H9 (cell line): ENCODE measurements at regions not wholly inside any gene's neighbourhood (a gene's known extent, or its start where the extent isn't known, plus 50 kb on each side); places are given as distances from the start of the nearest gene placed in this dataset.

Source experiments
- DNase-seq: peaks from one replicate; pipeline ENCODE4 v3.0.0-alpha.2; 2017
- H2AFZ ChIP-seq: one replicate; pipeline ENCODE4 v1.6.1; 2013; ENCODE audit warnings: mild to moderate bottlenecking, low read length, control low read depth, moderate library complexity
- H2AK5ac ChIP-seq: 2 replicates; pipeline ENCODE4 v1.6.1; 2013; ENCODE audit warnings: low read length, control low read depth, mixed read lengths; ENCODE audit not compliant: insufficient read length
- H2BK120ac ChIP-seq: one replicate; pipeline ENCODE4 v1.6.1; 2013; ENCODE audit warnings: low read depth, mild to moderate bottlenecking, low read length, control low read depth, inconsistent platforms; ENCODE audit not compliant: poor library complexity, severe bottlenecking
- H2BK12ac ChIP-seq: 2 replicates; pipeline ENCODE4 v1.6.1; 2013; ENCODE audit warnings: low read length, control low read depth, mixed read lengths, low read depth; ENCODE audit not compliant: insufficient read length
- H2BK15ac ChIP-seq: 2 replicates; pipeline ENCODE4 v1.6.1; 2013; ENCODE audit warnings: low read depth, low read length, control low read depth
- H2BK20ac ChIP-seq: one replicate; pipeline ENCODE4 v1.6.1; 2013; ENCODE audit warnings: low read depth, mild to moderate bottlenecking, low read length, control low read depth, inconsistent platforms; ENCODE audit not compliant: poor library complexity, severe bottlenecking
- H2BK5ac ChIP-seq: 2 replicates; pipeline ENCODE4 v1.6.1; 2013; ENCODE audit warnings: low read length, control low read depth, mixed read lengths; ENCODE audit not compliant: insufficient read length
- H3K14ac ChIP-seq: 2 replicates; pipeline ENCODE4 v1.6.1; 2013; ENCODE audit warnings: low read length, control low read depth; ENCODE audit not compliant: insufficient read depth
- H3K18ac ChIP-seq: 2 replicates; pipeline ENCODE4 v1.6.1; 2013; ENCODE audit warnings: low read depth, mild to moderate bottlenecking, mixed read lengths, low read length, control low read depth; ENCODE audit not compliant: insufficient read length
- H3K23ac ChIP-seq: 2 replicates; pipeline ENCODE4 v1.6.1; 2013; ENCODE audit warnings: low read length, control low read depth, mixed read lengths, low read depth; ENCODE audit not compliant: insufficient read length
- H3K23me2 ChIP-seq: 2 replicates; pipeline ENCODE4 v1.6.1; 2013; ENCODE audit warnings: low read depth, mild to moderate bottlenecking, mixed read lengths, low read length, control low read depth; ENCODE audit not compliant: insufficient read length, poor library complexity, severe bottlenecking
- H3K27ac ChIP-seq: 2 replicates; pipeline ENCODE4 v1.5.1; 2013; ENCODE audit warnings: low read length, control low read depth, mixed read lengths, low read depth; ENCODE audit not compliant: insufficient read length
- H3K27me3 ChIP-seq: 2 replicates; pipeline ENCODE4 v1.6.1; 2013; ENCODE audit warnings: low read length, control low read depth, inconsistent platforms; ENCODE audit not compliant: insufficient read depth
- H3K4ac ChIP-seq: 2 replicates; pipeline ENCODE4 v1.6.1; 2013; ENCODE audit warnings: low read depth, mild to moderate bottlenecking, control low read depth, inconsistent platforms, low read length, moderate library complexity
- H3K4me1 ChIP-seq: 2 replicates; pipeline ENCODE4 v1.6.1; 2013; ENCODE audit warnings: low read length, control low read depth, inconsistent platforms; ENCODE audit not compliant: insufficient read depth
- H3K4me2 ChIP-seq: 2 replicates; pipeline ENCODE4 v1.6.1; 2013; ENCODE audit warnings: low read length, control low read depth, mixed read lengths; ENCODE audit not compliant: insufficient read length, insufficient read depth
- H3K56ac ChIP-seq: 2 replicates; pipeline ENCODE4 v1.6.1; 2013; ENCODE audit warnings: low read depth, mild to moderate bottlenecking, mixed read lengths, low read length, control low read depth; ENCODE audit not compliant: insufficient read length
- H3K79me1 ChIP-seq: 2 replicates; pipeline ENCODE4 v1.6.1; 2013; ENCODE audit warnings: low read depth, mild to moderate bottlenecking, moderate library complexity, low read length, control low read depth, inconsistent platforms; ENCODE audit not compliant: insufficient read depth, poor library complexity, severe bottlenecking
- H3K79me2 ChIP-seq: 2 replicates; pipeline ENCODE4 v1.6.1; 2013; ENCODE audit warnings: low read length, control low read depth, inconsistent platforms; ENCODE audit not compliant: insufficient read depth
- H3K9ac ChIP-seq: 2 replicates; pipeline ENCODE4 v1.6.1; 2013; ENCODE audit warnings: low read length, control low read depth, mixed read lengths; ENCODE audit not compliant: insufficient read length; ENCODE audit errors: extremely low read depth
- H3K9me3 ChIP-seq: one replicate; pipeline ENCODE4 v1.6.1; 2013; ENCODE audit warnings: low read depth, low read length, inconsistent platforms; ENCODE audit not compliant: control insufficient read depth
- H3T11ph ChIP-seq: one replicate; pipeline ENCODE4 v1.6.1; 2013; ENCODE audit warnings: mild to moderate bottlenecking, low read length, control low read depth, inconsistent platforms
- H4K20me1 ChIP-seq: one replicate; pipeline ENCODE4 v1.6.1; 2013; ENCODE audit not compliant: control insufficient read depth, insufficient read length, insufficient read depth
- H4K5ac ChIP-seq: 2 replicates; pipeline ENCODE4 v1.6.1; 2013; ENCODE audit warnings: low read depth, mild to moderate bottlenecking, mixed read lengths, low read length, control low read depth; ENCODE audit not compliant: insufficient read length
- H4K8ac ChIP-seq: replicated peaks from 2 replicates; pipeline ENCODE4 v1.6.1; 2013; ENCODE audit warnings: low read length, control low read depth, mixed read lengths, low read depth; ENCODE audit not compliant: insufficient read length
- H4K91ac ChIP-seq: 2 replicates; pipeline ENCODE4 v1.6.1; 2013; ENCODE audit warnings: low read depth, mild to moderate bottlenecking, moderate library complexity, mixed read lengths, low read length, control low read depth; ENCODE audit not compliant: insufficient read length
- H3K27ac Mint-ChIP-seq, 3 experiments: 2 replicates in 2 of 3; 3 replicates in 1 of 3; pipeline ENCODE4 v1.8.0; 2020 to 2021; ENCODE audit warnings: mixed read lengths in 3 of 3, mild to moderate bottlenecking in 1 of 3, moderate library complexity in 1 of 3
- H3K27me3 Mint-ChIP-seq: 2 replicates; pipeline ENCODE4 v1.8.0; 2021; ENCODE audit warnings: low read depth, mild to moderate bottlenecking, moderate library complexity, mixed read lengths
- H3K36me3 Mint-ChIP-seq, 3 experiments: 2 replicates in 2 of 3; 3 replicates in 1 of 3; pipeline ENCODE4 v1.8.0; 2020 to 2021; ENCODE audit warnings: low read depth in 3 of 3, mixed read lengths in 3 of 3; ENCODE audit not compliant: insufficient read depth in 1 of 3
- H3K4me1 Mint-ChIP-seq, 2 experiments: 2 replicates each; pipeline ENCODE4 v1.8.0; 2020; ENCODE audit warnings: mixed read lengths in 2 of 2
- H3K4me3 Mint-ChIP-seq, 2 experiments: 2 replicates in 1 of 2; 3 replicates in 1 of 2; pipeline ENCODE4 v1.8.0; 2020 to 2021; ENCODE audit warnings: mild to moderate bottlenecking in 2 of 2, mixed read lengths in 2 of 2, moderate library complexity in 1 of 2
- H3K9me3 Mint-ChIP-seq, 2 experiments: 2 replicates in 1 of 2; 3 replicates in 1 of 2; pipeline ENCODE4 v1.8.0; 2020; ENCODE audit warnings: mild to moderate bottlenecking in 2 of 2, mixed read lengths in 2 of 2, moderate library complexity in 1 of 2
- WGBS: extraction: QIAGEN DNeasy Blood & Tissue Kit; methylation state at CpG from one replicate; pipeline ENCODE4 v1.1.7; 2013; ENCODE audit warnings: missing lambda C conversion rate, low lambda C conversion rate, mixed read lengths; ENCODE audit not compliant: insufficient read length; ENCODE audit errors: extremely low coverage; 5-methylcytosine and 5-hydroxymethylcytosine counted together
- TF ChIP-seq, protein P1 (sequence below): fragments of 200-600 bp; sonication (generic); conservative IDR thresholded peaks from 3 replicates; pipeline ENCODE4 v1.8.0; 2021; ENCODE audit warnings: antibody characterized with exemption, mild to moderate bottlenecking

DNA sequence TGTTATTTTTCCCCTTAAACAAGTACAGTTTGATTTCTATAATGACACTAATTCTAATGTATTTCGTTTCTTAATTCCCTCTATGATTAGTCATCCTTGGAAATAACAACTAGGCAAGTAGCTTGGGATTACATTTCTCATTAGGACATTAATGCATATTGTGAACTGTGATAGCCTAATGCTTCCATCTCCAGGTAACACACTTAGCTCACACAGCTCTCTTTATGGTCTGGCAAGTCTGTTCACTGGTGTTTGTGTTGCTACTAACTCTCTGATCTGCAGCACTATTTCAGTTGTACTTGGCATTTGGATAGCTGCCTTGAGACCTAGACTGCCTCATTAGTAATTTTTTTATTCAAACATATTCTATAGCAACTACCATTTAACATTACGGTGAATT is 853.2 kb downstream of the SORCS3 start:
- TF ChIP-seq, protein P1, sequence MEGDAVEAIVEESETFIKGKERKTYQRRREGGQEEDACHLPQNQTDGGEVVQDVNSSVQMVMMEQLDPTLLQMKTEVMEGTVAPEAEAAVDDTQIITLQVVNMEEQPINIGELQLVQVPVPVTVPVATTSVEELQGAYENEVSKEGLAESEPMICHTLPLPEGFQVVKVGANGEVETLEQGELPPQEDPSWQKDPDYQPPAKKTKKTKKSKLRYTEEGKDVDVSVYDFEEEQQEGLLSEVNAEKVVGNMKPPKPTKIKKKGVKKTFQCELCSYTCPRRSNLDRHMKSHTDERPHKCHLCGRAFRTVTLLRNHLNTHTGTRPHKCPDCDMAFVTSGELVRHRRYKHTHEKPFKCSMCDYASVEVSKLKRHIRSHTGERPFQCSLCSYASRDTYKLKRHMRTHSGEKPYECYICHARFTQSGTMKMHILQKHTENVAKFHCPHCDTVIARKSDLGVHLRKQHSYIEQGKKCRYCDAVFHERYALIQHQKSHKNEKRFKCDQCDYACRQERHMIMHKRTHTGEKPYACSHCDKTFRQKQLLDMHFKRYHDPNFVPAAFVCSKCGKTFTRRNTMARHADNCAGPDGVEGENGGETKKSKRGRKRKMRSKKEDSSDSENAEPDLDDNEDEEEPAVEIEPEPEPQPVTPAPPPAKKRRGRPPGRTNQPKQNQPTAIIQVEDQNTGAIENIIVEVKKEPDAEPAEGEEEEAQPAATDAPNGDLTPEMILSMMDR, result no peak

More for the DNA sequence above, 853.2 kb downstream of the SORCS3 start:
- H2BK20ac ChIP-seq, result no peak overlapping the region
- no peaks in the 10 kb centered on the region for H3K23me2 ChIP-seq
- H4K91ac ChIP-seq, result no peak overlapping the region
- no peak overlapping the region for H2BK12ac ChIP-seq
- no peak overlapping the region for H3K9ac ChIP-seq
- H3K79me2 ChIP-seq, result no peaks in the 10 kb centered on the region
- no peak overlapping the region for H2BK5ac ChIP-seq
- H3K23ac ChIP-seq, result no peak overlapping the region
- no peak overlapping the region for H3K14ac ChIP-seq
- H2AFZ ChIP-seq, result no peak overlapping the region
- Mint-ChIP-seq H3K27ac (no peak overlapping the region), H3K36me3 (no peaks in the 10 kb centered on the region), H3K27me3 (no peaks in the 10 kb centered on the region; the same call in 1 of the 2 replicates), H3K4me3 (no peak overlapping the region), H3K9me3 (no peaks in the 10 kb centered on the region; a peak in 1 of 5 replicates), H3K4me1 (no peaks in the 10 kb centered on the region)
- DNase-seq, result no peak
- no peak overlapping the region for H4K8ac ChIP-seq
- WGBS, result no CpG with 5 or more reads among the region's 2 CpGs
- H2BK15ac ChIP-seq, result no peak overlapping the region
- no peaks in the 10 kb centered on the region for H3K4me1 ChIP-seq
- no peak overlapping the region for H2BK120ac ChIP-seq
- no peaks in the 10 kb centered on the region for H3K9me3 ChIP-seq
- no peaks in the 10 kb centered on the region for H4K20me1 ChIP-seq
- H3K27me3 ChIP-seq, result no peaks in the 10 kb centered on the region
- no peak overlapping the region for H3T11ph ChIP-seq
- H3K79me1 ChIP-seq, result no peaks in the 10 kb centered on the region
- no peak overlapping the region for H3K27ac ChIP-seq
- no peak overlapping the region for H3K4ac ChIP-seq
- no peak overlapping the region for H2AK5ac ChIP-seq
- no peak overlapping the region for H3K56ac ChIP-seq
- H3K18ac ChIP-seq, result no peak overlapping the region
- H4K5ac ChIP-seq, result no peak overlapping the region
- no peak overlapping the region for H3K4me2 ChIP-seq
